Anterior cingulate cortex (tissue), 58 donors: ENCODE measurements at regions not wholly inside any gene's neighbourhood (a gene's known extent, or its start where the extent isn't known, plus 50 kb on each side); places are given as distances from the start of the nearest gene placed in this dataset.
"Not testable (repeated sequence)": the region's sequence is repeated elsewhere in the genome, so short reads cannot be mapped to it uniquely, and the experiment has no call there.

Experiments used
- DNase-seq, 58 donors: peaks; one replicate each; lab custom pipeline; 2025; lab: John Stamatoyannopoulos, UW

DNA sequence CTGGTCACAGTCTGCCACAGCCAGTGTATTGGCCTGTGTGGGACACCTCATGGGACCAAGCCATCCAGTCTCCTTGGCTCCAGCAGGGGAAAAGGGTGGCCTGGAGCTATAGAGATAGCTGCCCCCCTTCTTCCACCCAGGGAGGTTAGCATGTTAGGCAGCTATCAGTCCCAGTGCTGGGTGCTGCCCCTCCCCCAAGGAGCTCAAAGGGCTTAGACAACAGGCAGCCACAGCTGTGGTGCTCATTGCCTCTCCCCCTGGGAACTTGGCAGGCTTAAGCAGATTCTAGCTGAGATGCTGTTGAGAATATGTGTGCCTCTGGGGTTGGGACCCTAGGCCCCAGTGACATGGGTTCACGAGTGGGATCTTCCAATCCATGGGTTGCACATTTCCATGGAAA, 226.0 kb upstream of the PTGER4 start:
- DNase-seq = no peak

- no peak for DNase-seq
Observed at GRCh38 chr5:40452874-40453624, 226.7 kb upstream of the PTGER4 start.

DNA sequence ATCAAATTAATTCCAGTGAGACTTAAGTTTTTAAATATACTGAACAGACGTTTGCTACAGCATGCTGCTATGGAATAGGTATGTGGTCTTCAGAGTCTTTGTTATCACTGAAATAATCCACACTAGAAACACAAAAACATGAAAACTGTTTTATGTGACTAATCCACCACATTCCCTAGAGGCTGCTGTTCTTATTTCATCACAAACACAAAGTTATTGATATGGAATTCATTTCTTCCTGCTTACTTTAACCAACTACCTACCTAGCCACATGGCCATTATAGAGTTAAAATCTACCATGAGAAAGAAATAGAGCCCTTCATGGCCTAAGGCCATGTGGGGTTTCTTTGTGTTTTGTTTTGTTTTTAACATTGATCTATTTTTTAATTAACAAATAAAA, 232.3 kb upstream of the PTGER4 start:
- no peak for DNase-seq

GRCh38 chr5:40446910-40447309, 232.8 kb upstream of the PTGER4 start:
- no peak for DNase-seq

GRCh38 chr5:40442346-40442745, 237.4 kb upstream of the PTGER4 start:
- DNase-seq = no peak

GRCh38 chr5:40441733-40442132, 238.0 kb upstream of the PTGER4 start:
- DNase-seq = no peak

GRCh38 chr5:40440746-40441145, 239.0 kb upstream of the PTGER4 start:
- no peak for DNase-seq

DNA sequence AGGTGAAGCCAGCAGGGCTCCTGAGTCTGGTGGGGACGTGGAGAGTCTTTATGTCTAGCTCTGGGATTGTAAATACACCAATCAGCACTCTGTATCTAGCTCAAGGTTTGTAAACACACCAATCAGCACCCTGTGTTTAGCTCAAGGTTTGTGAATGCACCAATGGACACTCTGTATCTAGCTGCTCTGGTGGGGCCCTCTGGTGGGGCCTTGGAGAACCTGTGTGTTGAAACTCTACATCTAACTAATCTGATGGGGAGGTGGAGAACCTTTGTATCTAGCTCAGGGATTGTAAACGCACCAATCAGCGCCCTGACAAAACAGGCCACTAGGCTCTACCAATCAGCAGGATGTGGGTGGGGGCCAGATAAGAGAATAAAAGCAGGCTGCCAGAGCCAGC, 240.6 kb upstream of the PTGER4 start:
- not testable (repeated sequence) for DNase-seq

DNA sequence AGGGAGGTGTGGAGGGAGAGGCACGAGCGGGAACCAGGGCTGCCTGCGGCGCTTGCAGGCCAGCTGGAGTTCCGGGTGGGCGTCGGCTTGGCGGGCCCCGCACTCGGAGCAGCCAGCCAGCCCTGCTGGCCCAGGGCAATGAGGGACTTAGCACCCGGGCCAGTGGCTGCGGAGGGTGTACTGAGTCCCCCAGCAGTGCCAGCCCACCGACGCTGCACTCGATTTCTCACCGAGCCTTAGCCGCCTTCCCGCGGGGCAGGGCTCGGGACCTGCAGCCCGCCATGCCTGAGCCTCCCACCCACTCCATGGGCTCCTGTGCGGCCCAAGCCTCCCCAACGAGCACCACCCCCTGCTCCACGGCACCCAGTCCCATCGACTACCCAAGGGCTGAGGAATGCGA, 241.1 kb upstream of the PTGER4 start:
- DNase-seq = not testable (repeated sequence)

GRCh38 chr5:40437452-40437861, 242.3 kb upstream of the PTGER4 start:
- DNase-seq = no peak

- DNase-seq = no peak
Observed at GRCh38 chr5:40436535-40437237, 243.0 kb upstream of the PTGER4 start.

DNA sequence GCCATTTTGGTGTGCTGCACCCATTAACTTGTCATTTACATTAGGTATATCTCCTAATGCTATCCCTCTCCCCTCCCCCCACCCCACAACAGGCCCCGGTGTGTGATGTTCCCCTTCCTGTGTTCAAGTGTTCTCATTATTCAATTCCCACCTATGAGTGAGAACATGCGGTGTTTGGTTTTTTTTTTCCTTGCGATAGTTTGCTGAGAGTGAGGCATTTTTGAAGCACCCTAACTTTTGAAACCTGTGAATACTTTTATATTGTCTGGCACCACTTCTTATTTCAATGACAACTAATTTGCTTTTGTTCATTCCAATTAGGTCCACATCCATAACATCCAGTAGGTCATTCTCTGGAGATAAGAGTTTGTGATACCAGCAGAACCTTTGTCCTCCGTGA, 244.0 kb upstream of the PTGER4 start:
- not testable (repeated sequence) for DNase-seq

DNA sequence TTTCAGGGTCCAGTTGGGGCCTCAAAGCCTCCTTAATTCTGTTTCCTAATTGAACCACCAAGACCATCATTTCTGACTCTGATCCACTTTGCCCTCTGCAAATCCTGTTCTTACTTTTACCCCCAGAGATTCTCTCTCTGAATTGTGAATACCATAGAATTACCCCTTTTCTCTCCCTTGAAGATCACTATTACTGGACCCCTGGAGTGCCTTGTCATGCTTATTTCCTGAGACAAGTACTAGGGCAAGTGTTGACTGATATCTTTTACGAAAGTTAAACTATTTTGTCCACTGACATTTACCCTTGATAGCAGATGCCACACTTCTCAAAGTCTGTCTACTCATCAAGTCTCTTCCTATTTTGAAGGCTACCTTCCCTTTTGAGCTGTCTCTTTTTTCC, 246.9 kb upstream of the PTGER4 start:
- no peak for DNase-seq

GRCh38 chr5:40431734-40432133, 248.0 kb upstream of the PTGER4 start:
- DNase-seq = no peak

- DNase-seq = no peak
Observed at GRCh38 chr5:40430101-40430710, 249.5 kb upstream of the PTGER4 start.

DNA sequence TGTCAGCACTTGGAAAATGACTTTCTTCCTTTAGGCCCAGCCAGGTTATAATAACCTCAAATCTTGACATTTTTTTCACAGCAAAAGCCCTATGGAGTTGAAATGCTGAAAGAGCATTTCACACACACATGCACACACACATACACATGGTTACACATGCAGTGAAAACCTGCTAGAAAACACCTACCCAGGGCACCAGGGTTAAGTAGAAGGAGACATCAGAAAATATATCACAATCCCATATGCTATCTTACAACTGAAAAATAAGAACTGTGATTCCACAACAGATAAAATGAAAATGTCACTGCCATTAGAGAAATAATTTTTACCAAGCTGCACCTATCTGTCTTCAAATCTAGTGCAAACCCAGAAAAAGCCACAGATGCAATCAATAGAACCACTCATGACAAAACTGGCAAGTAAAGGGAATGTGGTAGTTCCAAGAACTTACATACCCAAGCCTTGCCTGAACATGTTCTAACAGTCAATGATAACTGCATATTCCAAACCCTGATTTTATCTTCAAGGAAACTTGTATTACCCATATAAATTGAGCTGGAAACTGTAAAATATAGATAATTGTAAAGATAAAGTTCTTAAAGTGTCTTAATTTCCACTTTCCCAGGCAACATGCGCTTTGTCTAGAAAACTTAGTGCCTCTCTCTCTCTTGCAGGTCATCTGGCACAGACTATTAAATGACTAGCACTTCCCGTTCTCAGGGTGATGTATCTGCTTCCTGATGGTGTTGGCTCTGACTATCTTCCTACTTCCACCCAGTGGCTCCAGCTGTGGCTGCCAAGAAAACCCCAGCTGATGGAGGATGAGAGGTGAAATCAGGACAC, 250.2 kb upstream of the PTGER4 start:
- no peak for DNase-seq

GRCh38 chr5:40428815-40429214, 250.9 kb upstream of the PTGER4 start:
- no peak for DNase-seq

DNA sequence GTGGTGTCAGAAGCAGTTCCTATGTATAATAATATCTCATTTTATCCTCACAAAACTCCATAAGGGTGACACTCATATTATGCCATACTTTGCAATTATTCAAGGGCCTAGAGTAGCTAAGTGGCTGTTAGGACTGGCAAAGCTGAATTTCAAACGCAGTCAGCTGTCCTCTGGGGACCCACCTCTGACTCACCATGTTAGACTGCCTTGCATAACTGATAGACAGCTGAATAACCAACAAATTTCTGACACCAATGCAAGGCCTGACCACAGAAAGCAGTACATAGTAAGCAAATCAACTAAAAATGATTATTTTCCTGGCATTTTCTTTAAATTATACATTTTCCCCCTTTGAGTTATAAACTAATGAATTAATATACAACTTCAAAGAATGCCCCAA, 251.6 kb upstream of the PTGER4 start:
- no peak for DNase-seq

- not testable (repeated sequence) for DNase-seq
Observed at GRCh38 chr5:40417046-40417810, 262.5 kb upstream of the PTGER4 start.

DNA sequence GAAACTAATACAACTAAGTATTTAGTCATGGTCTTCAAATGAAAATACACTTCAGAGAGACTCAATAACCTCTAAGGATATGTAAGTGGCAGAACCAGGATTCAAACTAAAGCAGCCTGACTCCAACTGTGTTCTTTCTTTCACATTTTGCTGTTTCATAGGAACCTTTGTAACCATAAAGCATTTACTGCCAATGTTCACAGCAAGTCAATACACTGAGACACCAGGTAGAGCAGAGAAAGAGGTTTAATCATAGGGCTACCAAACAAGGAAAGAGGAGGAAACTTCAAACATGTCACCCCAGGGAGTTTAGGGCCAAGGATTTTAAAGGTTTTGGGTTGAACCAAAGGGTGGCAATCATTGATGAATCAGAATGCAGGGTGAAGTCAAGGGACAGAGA, 263.1 kb upstream of the PTGER4 start:
- no peak for DNase-seq
